ENCODE measurements at regions not wholly inside any gene's neighbourhood (a gene's known extent, or its start where the extent isn't known, plus 50 kb on each side); places are given as distances from the start of the nearest gene placed in this dataset.

DNA sequence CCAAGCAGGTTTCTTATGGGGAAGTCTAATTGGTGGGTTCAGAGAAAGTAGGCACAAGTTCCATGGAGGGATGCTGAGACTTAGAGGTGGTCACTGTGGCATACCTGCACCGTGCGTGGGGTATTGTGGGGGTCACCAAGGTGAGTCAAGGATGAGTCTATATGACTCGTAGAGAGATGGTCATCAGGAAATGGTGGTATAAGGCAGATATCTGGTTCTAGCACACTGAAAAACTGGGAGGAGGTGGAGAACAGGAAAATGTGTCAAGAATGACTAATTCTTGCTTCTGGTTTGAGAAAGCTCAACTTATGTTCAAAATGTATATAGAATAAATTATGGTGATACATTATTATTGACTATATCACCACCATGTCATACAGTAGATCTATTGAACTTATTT, 258.1 kb downstream of the RAB38 start:
- no peak for TF ChIP-seq ZFP30 (CRISPR knock-in tag; IDR thresholded peaks at IDR 0.05)
- TF ChIP-seq GLIS3 (CRISPR knock-in tag; IDR thresholded peaks at IDR 0.05) = no peak
- no peak for TF ChIP-seq ZNF8 (CRISPR knock-in tag; IDR thresholded peaks at IDR 0.05)
- TF ChIP-seq, protein P1, sequence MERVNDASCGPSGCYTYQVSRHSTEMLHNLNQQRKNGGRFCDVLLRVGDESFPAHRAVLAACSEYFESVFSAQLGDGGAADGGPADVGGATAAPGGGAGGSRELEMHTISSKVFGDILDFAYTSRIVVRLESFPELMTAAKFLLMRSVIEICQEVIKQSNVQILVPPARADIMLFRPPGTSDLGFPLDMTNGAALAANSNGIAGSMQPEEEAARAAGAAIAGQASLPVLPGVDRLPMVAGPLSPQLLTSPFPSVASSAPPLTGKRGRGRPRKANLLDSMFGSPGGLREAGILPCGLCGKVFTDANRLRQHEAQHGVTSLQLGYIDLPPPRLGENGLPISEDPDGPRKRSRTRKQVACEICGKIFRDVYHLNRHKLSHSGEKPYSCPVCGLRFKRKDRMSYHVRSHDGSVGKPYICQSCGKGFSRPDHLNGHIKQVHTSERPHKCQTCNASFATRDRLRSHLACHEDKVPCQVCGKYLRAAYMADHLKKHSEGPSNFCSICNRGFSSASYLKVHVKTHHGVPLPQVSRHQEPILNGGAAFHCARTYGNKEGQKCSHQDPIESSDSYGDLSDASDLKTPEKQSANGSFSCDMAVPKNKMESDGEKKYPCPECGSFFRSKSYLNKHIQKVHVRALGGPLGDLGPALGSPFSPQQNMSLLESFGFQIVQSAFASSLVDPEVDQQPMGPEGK (CRISPR knock-in tag; IDR thresholded peaks at IDR 0.05; ENCODE audit: borderline replicate concordance) = no peak
- TF ChIP-seq, protein P2, sequence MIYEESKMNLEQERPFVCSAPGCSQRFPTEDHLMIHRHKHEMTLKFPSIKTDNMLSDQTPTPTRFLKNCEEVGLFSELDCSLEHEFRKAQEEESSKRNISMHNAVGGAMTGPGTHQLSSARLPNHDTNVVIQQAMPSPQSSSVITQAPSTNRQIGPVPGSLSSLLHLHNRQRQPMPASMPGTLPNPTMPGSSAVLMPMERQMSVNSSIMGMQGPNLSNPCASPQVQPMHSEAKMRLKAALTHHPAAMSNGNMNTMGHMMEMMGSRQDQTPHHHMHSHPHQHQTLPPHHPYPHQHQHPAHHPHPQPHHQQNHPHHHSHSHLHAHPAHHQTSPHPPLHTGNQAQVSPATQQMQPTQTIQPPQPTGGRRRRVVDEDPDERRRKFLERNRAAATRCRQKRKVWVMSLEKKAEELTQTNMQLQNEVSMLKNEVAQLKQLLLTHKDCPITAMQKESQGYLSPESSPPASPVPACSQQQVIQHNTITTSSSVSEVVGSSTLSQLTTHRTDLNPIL (CRISPR knock-in tag; IDR thresholded peaks at IDR 0.05; ENCODE audit: low read depth) = no peak
- TF ChIP-seq PPARA (CRISPR knock-in tag; IDR thresholded peaks at IDR 0.05; ENCODE audit: borderline replicate concordance) = no peak
- TF ChIP-seq, protein P3, sequence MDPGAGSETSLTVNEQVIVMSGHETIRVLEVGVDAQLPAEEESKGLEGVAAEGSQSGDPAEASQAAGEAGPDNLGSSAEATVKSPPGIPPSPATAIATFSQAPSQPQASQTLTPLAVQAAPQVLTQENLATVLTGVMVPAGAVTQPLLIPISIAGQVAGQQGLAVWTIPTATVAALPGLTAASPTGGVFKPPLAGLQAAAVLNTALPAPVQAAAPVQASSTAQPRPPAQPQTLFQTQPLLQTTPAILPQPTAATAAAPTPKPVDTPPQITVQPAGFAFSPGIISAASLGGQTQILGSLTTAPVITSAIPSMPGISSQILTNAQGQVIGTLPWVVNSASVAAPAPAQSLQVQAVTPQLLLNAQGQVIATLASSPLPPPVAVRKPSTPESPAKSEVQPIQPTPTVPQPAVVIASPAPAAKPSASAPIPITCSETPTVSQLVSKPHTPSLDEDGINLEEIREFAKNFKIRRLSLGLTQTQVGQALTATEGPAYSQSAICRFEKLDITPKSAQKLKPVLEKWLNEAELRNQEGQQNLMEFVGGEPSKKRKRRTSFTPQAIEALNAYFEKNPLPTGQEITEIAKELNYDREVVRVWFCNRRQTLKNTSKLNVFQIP (CRISPR knock-in tag; IDR thresholded peaks at IDR 0.05; ENCODE audit: borderline replicate concordance, low read depth) = no peak
- no peak for TF ChIP-seq ARNTL (CRISPR knock-in tag; IDR thresholded peaks at IDR 0.05; ENCODE audit: borderline replicate concordance, low read depth)
- TF ChIP-seq, protein P4, sequence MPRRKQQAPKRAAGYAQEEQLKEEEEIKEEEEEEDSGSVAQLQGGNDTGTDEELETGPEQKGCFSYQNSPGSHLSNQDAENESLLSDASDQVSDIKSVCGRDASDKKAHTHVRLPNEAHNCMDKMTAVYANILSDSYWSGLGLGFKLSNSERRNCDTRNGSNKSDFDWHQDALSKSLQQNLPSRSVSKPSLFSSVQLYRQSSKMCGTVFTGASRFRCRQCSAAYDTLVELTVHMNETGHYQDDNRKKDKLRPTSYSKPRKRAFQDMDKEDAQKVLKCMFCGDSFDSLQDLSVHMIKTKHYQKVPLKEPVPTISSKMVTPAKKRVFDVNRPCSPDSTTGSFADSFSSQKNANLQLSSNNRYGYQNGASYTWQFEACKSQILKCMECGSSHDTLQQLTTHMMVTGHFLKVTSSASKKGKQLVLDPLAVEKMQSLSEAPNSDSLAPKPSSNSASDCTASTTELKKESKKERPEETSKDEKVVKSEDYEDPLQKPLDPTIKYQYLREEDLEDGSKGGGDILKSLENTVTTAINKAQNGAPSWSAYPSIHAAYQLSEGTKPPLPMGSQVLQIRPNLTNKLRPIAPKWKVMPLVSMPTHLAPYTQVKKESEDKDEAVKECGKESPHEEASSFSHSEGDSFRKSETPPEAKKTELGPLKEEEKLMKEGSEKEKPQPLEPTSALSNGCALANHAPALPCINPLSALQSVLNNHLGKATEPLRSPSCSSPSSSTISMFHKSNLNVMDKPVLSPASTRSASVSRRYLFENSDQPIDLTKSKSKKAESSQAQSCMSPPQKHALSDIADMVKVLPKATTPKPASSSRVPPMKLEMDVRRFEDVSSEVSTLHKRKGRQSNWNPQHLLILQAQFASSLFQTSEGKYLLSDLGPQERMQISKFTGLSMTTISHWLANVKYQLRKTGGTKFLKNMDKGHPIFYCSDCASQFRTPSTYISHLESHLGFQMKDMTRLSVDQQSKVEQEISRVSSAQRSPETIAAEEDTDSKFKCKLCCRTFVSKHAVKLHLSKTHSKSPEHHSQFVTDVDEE (CRISPR knock-in tag; IDR thresholded peaks at IDR 0.05) = no peak
- TF ChIP-seq SNAI2 (CRISPR knock-in tag; IDR thresholded peaks at IDR 0.05) = no peak
- TF ChIP-seq ESRRG (CRISPR knock-in tag; IDR thresholded peaks at IDR 0.05) = no peak
- TF ChIP-seq TOX (CRISPR knock-in tag; IDR thresholded peaks at IDR 0.05; ENCODE audit: borderline replicate concordance) = no peak
- TF ChIP-seq ISL1 (CRISPR knock-in tag; IDR thresholded peaks at IDR 0.05) = no peak
